Upper lobe of right lung (tissue), 1 donor: ENCODE measurements at regions not wholly inside any gene's neighbourhood (a gene's known extent, or its start where the extent isn't known, plus 50 kb on each side); places are given as distances from the start of the nearest gene placed in this dataset.

Experiments used
- ATAC-seq: fragments of 200-7000 bp; cut with Tn5 transposase; one replicate; pipeline ENCODE4 v1.9.1; 2020; ENCODE audit warnings: mild to moderate bottlenecking, moderate library complexity
- DNase-seq: peaks from one replicate; pipeline ENCODE4 v3.0.0-alpha.2; 2020
- H3K27ac ChIP-seq: fragments of 200-600 bp; one replicate; pipeline ENCODE4 v1.8.0; 2022
- H3K27me3 ChIP-seq: fragments of 200-600 bp; one replicate; pipeline ENCODE4 v1.8.0; 2022; ENCODE audit warnings: mild to moderate bottlenecking
- H3K36me3 ChIP-seq: fragments of 200-600 bp; one replicate; pipeline ENCODE4 v1.8.0; 2022
- H3K4me1 ChIP-seq: fragments of 200-600 bp; one replicate; pipeline ENCODE4 v1.8.0; 2022
- H3K4me3 ChIP-seq: fragments of 200-600 bp; one replicate; pipeline ENCODE4 v1.8.0; 2022; ENCODE audit warnings: mild to moderate bottlenecking
- H3K9me3 ChIP-seq: fragments of 200-600 bp; one replicate; pipeline ENCODE4 v1.8.0; 2022
- CTCF ChIP-seq: fragments of 200-600 bp; IDR thresholded peaks from one replicate; pipeline ENCODE4 v1.8.0; 2022; ENCODE audit warnings: antibody characterized with exemption
- intact Hi-C: fragments of 100-400 bp; cut with DNase I; formaldehyde crosslinking; loops from one replicate; pipeline ENCODE4 v1.11.0; 2022
- donor health status: DM: no; HTN: yes; CAD: no; lungs with severe emphysema.

DNA sequence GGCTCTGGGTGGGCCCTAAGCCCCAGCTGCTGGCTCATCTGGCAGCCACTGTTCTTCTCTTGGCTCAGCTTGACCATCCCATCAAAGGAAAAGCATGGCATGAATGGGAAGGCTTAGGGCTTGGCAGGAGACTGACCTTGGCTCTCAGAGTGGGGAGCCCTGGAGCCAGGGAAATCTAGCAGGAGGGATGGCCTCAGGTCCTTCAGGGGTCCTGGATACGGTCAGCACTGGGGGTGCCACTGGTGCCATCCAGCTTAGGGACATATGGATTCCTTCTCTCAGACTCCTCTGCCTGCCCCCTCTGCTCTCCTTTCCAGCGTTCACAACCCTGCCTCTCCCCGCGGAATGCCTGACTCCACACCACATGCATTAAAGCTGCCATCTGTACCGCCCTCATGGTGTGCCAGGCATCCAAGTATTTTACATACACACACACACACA, 165.5 kb upstream of the HAAO start:
- Histone ChIP-seq H3K36me3 (no peaks in the 10 kb centered on the region), H3K9me3 (no peaks in the 10 kb centered on the region), H3K4me1 (peaks cover 56% of the 10 kb centered on the region), H3K27ac (no peak overlapping the region), H3K27me3 (no peaks in the 10 kb centered on the region), H3K4me3 (no peak overlapping the region)
- TF ChIP-seq CTCF: no peak
- DNase-seq (no peak), ATAC-seq (no peak)
- intact Hi-C loops: no loop called here

- no peak overlapping the region for H3K27ac ChIP-seq
- no peaks in the 10 kb centered on the region for H3K9me3 ChIP-seq
- no peak for TF ChIP-seq CTCF
- H3K27me3 ChIP-seq: no peaks in the 10 kb centered on the region
- H3K4me3 ChIP-seq: no peak overlapping the region
- DNase-seq: no peak
- intact Hi-C loops: no loop called here
- peaks cover 50% of the 10 kb centered on the region for H3K4me1 ChIP-seq
- no peaks in the 10 kb centered on the region for H3K36me3 ChIP-seq
- no peak for ATAC-seq
Observed at GRCh38 chr2:42957109-42957860, 164.9 kb upstream of the HAAO start.

- Histone ChIP-seq H3K4me3 (no peak overlapping the region), H3K27me3 (no peaks in the 10 kb centered on the region), H3K27ac (no peak overlapping the region), H3K9me3 (no peaks in the 10 kb centered on the region), H3K36me3 (no peaks in the 10 kb centered on the region), H3K4me1 (peaks cover 36% of the 10 kb centered on the region)
- intact Hi-C loops: no loop called here
- TF ChIP-seq CTCF: no peak
- no peak for ATAC-seq
- DNase-seq: no peak
Observed at GRCh38 chr2:42954227-42954962, 162.0 kb upstream of the HAAO start.

DNA sequence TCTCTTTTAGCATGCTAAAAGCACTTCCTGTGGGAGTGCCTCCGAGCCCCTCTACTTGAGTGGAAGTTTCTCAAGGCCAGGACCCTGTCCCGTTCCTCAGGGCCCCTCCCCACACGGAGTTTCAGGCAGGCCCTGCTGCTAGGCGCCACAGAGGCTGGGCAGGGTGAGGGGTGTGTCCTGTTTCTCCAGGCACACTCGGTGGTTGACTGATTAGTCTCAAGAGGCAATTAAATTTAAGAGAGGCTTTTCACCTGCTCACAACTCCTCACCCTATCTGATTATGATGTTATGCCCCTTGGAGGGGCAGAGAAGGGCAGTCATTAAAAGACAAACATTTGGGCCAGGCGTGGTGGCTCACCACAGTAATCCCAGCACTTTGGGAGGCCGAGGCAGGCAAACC, 160.8 kb upstream of the HAAO start:
- no peak overlapping the region for H3K27ac ChIP-seq
- H3K9me3 ChIP-seq: no peaks in the 10 kb centered on the region
- DNase-seq: no peak
- H3K36me3 ChIP-seq: no peaks in the 10 kb centered on the region
- no peak for TF ChIP-seq CTCF
- peaks cover 28% of the 10 kb centered on the region for H3K4me1 ChIP-seq
- ATAC-seq: peak; percentile 40
- H3K27me3 ChIP-seq: no peaks in the 10 kb centered on the region
- no peak overlapping the region for H3K4me3 ChIP-seq
- intact Hi-C loops: no loop called here

GRCh38 chr2:42951263-42951938, 159.0 kb upstream of the HAAO start:
- intact Hi-C loops: no loop called here
- Histone ChIP-seq H3K4me1 (peaks cover 36% of the 10 kb centered on the region), H3K27ac (peak overlapping the region; percentile 55)

More at GRCh38 chr2:42951263-42951938, 159.0 kb upstream of the HAAO start:
- ATAC-seq (no peak), DNase-seq (no peak)
- no peak for TF ChIP-seq CTCF
- Histone ChIP-seq H3K27me3 (no peaks in the 10 kb centered on the region), H3K36me3 (no peaks in the 10 kb centered on the region), H3K9me3 (no peaks in the 10 kb centered on the region), H3K4me3 (no peak overlapping the region)
